Neural cell (in vitro differentiated cells): ENCODE measurements at regions not wholly inside any gene's neighbourhood (a gene's known extent, or its start where the extent isn't known, plus 50 kb on each side); places are given as distances from the start of the nearest gene placed in this dataset.

Experiments used
- H2AFZ ChIP-seq: fragments of 200-600, 300-800 bp; sonication (generic), shearing (Covaris generic); 2 replicates; pipeline ENCODE4 v1.6.0; 2014; ENCODE audit warnings: low read depth, mild to moderate bottlenecking, antibody characterized with exemption, low read length, moderate library complexity
- H3F3A ChIP-seq: fragments of 200-600 bp; shearing (Covaris generic); 2 replicates; pipeline ENCODE4 v1.6.1; 2016; ENCODE audit warnings: mild to moderate bottlenecking, moderate library complexity, mixed read lengths, antibody characterized with exemption, low read length; ENCODE audit not compliant: insufficient read depth, poor library complexity, severe bottlenecking
- H3K27ac ChIP-seq: fragments of 200-600, 300-800 bp; sonication (generic), shearing (Covaris generic); 2 replicates; pipeline ENCODE4 v1.5.1; 2014; ENCODE audit warnings: mild to moderate bottlenecking, low read length, moderate library complexity
- H3K27me3 ChIP-seq: fragments of 300-800, 200-600 bp; sonication (generic), shearing (Covaris generic); 2 replicates; pipeline ENCODE4 v1.6.0; 2014; ENCODE audit warnings: mild to moderate bottlenecking, low read depth, low read length, moderate library complexity; ENCODE audit not compliant: insufficient read depth
- H3K36me3 ChIP-seq: fragments of 300-800, 200-600 bp; sonication (generic), shearing (Covaris generic); 2 replicates; pipeline ENCODE4 v1.5.1; 2014; ENCODE audit warnings: mild to moderate bottlenecking, antibody characterized with exemption, low read length, moderate library complexity; ENCODE audit not compliant: insufficient read depth
- H3K4me2 ChIP-seq: fragments of 300-800, 200-600 bp; sonication (generic), shearing (Covaris generic); 2 replicates; pipeline ENCODE4 v1.6.0; 2014; ENCODE audit warnings: mild to moderate bottlenecking, low read length
- H3K4me3 ChIP-seq: fragments of 300-800, 200-600 bp; sonication (generic), shearing (Covaris generic); 2 replicates; pipeline ENCODE4 v1.5.1; 2014; ENCODE audit warnings: mild to moderate bottlenecking, low read length, moderate library complexity
- H3K79me2 ChIP-seq: fragments of 200-600 bp; shearing (Covaris generic); replicated peaks from 2 replicates; pipeline ENCODE4 v1.6.0; 2014; ENCODE audit warnings: mild to moderate bottlenecking, low read length, moderate library complexity; ENCODE audit not compliant: insufficient read depth
- H3K9ac ChIP-seq: fragments of 300-800, 200-600 bp; sonication (generic), shearing (Covaris generic); 2 replicates; pipeline ENCODE4 v1.6.1; 2016; ENCODE audit warnings: mild to moderate bottlenecking, low read length, mixed read lengths
- H3K9me2 ChIP-seq: fragments of 200-600 bp; shearing (Covaris generic); 2 replicates; pipeline ENCODE4 v1.6.1; 2016; ENCODE audit warnings: mild to moderate bottlenecking, low read length, mixed read lengths; ENCODE audit not compliant: insufficient read depth
- H3K9me3 ChIP-seq: fragments of 200-600, 300-800 bp; sonication (generic), shearing (Covaris generic); 2 replicates; pipeline ENCODE4 v1.6.1; 2016; ENCODE audit warnings: mild to moderate bottlenecking, mixed run types, low read length, moderate library complexity, mixed read lengths
- H4K20me1 ChIP-seq: fragments of 200-600 bp; shearing (Covaris generic); 2 replicates; pipeline ENCODE4 v1.6.1; 2016; ENCODE audit warnings: mild to moderate bottlenecking, mixed run types; ENCODE audit not compliant: insufficient read depth
- EP300 ChIP-seq: fragments of 450-650 bp; conservative IDR thresholded peaks from 2 replicates; pipeline ENCODE4 v1.6.1; 2014; ENCODE audit warnings: antibody characterized with exemption, mild to moderate bottlenecking, moderate library complexity; ENCODE audit not compliant: poor library complexity, severe bottlenecking
- EZH2 ChIP-seq: fragments of 200-600, 300-800 bp; shearing (Covaris generic), sonication (generic); IDR thresholded peaks from 2 replicates; pipeline ENCODE4 v1.6.1; 2014; ENCODE audit warnings: antibody characterized with exemption, low read length, borderline replicate concordance, mild to moderate bottlenecking; ENCODE audit not compliant: insufficient read depth, poor library complexity, severe bottlenecking
- MXI1 ChIP-seq: fragments of 450-650 bp; conservative IDR thresholded peaks from 2 replicates; pipeline ENCODE4 v1.6.1; 2014; ENCODE audit warnings: antibody characterized with exemption, mild to moderate bottlenecking; ENCODE audit not compliant: poor library complexity, severe bottlenecking
- POLR2AphosphoS5 ChIP-seq: IDR thresholded peaks from 2 replicates; pipeline ENCODE4 v1.6.1; 2012
- RAD21 ChIP-seq: fragments of 450-650 bp; conservative IDR thresholded peaks from 2 replicates; pipeline ENCODE4 v1.6.1; 2014; ENCODE audit warnings: antibody characterized with exemption, mild to moderate bottlenecking, moderate library complexity
- REST ChIP-seq: IDR thresholded peaks from 2 replicates; pipeline ENCODE4 v1.6.1; 2012; ENCODE audit warnings: borderline replicate concordance
- SMC3 ChIP-seq: fragments of 450-650 bp; conservative IDR thresholded peaks from 2 replicates; pipeline ENCODE4 v1.6.1; 2014; ENCODE audit warnings: antibody characterized with exemption, mild to moderate bottlenecking, moderate library complexity; ENCODE audit not compliant: poor library complexity
- TAF1 ChIP-seq: IDR thresholded peaks from 2 replicates; pipeline ENCODE4 v1.6.1; 2012; ENCODE audit warnings: low read depth

DNA sequence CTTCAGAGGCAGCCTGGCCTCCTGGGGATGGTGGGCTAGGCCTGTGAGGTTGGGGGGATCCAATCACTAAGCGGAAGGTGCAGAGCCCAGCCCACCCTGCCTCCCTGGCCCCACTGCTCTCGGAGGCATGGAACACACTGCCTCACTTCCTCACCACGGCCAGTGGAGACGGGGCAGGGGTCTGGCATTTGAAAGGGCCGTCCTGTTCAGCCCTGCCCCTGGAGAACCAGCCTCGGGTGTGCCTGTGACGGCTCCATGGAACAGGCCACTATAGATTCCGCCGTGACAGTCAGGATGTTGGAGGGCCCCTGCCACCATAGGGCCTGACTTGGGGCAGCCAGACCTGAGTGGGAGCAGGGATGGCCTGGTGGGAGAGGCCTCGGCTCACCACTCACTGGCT lies 110.2 kb downstream of the DACT2 start:
- Histone ChIP-seq H3F3A (no peaks in the 10 kb centered on the region), H2AFZ (no peak overlapping the region), H3K9ac (no peak overlapping the region), H3K27me3 (no peaks in the 10 kb centered on the region), H3K79me2 (no peaks in the 10 kb centered on the region), H4K20me1 (no peaks in the 10 kb centered on the region), H3K36me3 (no peaks in the 10 kb centered on the region), H3K9me3 (no peaks in the 10 kb centered on the region), H3K4me3 (no peak overlapping the region), H3K9me2 (no peaks in the 10 kb centered on the region), H3K27ac (no peak overlapping the region), H3K4me2 (no peak overlapping the region)
- TF ChIP-seq TAF1: no peak
- no peak for TF ChIP-seq SMC3
- TF ChIP-seq REST: no peak
- no peak for TF ChIP-seq EZH2
- no peak for TF ChIP-seq MXI1
- no peak for TF ChIP-seq EP300
- TF ChIP-seq RAD21: no peak
- no peak for TF ChIP-seq POLR2AphosphoS5

DNA sequence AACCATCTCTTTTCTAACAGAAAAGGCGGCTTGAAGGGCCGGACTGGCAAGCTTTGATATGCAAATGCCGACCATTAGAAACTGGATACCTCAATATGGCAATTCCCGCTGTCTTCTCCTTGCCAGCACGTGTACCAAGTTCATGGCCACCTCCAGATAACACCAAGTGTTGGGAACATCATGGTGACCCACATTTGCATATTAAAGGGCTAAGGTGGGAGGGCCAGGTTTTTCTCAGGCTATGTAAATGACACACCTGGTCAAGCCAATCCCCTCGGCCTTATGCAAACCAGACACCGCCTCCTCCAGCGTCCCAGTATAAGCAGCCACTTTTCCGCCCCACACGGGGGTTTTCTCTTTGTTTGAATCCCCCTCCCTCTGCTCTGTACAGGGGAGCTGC lies 110.7 kb downstream of the DACT2 start:
- Histone ChIP-seq H3K9ac (no peak overlapping the region), H3K27me3 (no peaks in the 10 kb centered on the region), H3K9me3 (no peaks in the 10 kb centered on the region), H3K4me2 (no peak overlapping the region), H3F3A (no peaks in the 10 kb centered on the region), H2AFZ (no peak overlapping the region), H4K20me1 (no peaks in the 10 kb centered on the region), H3K27ac (no peak overlapping the region), H3K36me3 (no peaks in the 10 kb centered on the region), H3K79me2 (no peaks in the 10 kb centered on the region), H3K9me2 (no peaks in the 10 kb centered on the region), H3K4me3 (no peak overlapping the region)
- TF ChIP-seq SMC3 (no peak), REST (no peak)
